ENCODE measurements at regions not wholly inside any gene's neighbourhood (a gene's known extent, or its start where the extent isn't known, plus 50 kb on each side); places are given as distances from the start of the nearest gene placed in this dataset.

DNA sequence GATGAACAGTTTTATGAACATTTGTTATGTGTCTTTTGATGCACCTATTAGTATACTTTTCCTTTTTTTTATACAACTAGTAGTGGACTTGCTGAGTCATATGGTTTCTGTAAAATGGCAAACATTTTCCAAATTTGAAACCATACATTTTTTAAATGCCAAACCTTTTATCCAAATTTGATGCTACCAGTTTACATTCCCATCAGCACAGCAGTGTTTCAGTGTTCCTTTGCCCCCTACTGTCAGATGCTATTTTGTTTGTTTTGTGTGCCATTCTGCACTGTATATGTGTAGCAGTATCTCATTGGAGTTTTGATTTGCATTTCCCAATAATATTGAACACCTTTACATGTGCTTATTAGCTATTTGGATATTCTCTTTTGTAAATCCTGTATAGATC, 219.4 kb downstream of the TANC2 start:
- Histone ChIP-seq H3K36me3 (ENCODE audit: control insufficient read depth, insufficient read depth, low read length) (no peaks in the 10 kb centered on the region), H3K27me3 (ENCODE audit: control insufficient read depth, insufficient read depth, low read length) (no peaks in the 10 kb centered on the region), H3K4me3 (ENCODE audit: low read depth, low read length) (no peak overlapping the region)
- TF ChIP-seq, protein P1, sequence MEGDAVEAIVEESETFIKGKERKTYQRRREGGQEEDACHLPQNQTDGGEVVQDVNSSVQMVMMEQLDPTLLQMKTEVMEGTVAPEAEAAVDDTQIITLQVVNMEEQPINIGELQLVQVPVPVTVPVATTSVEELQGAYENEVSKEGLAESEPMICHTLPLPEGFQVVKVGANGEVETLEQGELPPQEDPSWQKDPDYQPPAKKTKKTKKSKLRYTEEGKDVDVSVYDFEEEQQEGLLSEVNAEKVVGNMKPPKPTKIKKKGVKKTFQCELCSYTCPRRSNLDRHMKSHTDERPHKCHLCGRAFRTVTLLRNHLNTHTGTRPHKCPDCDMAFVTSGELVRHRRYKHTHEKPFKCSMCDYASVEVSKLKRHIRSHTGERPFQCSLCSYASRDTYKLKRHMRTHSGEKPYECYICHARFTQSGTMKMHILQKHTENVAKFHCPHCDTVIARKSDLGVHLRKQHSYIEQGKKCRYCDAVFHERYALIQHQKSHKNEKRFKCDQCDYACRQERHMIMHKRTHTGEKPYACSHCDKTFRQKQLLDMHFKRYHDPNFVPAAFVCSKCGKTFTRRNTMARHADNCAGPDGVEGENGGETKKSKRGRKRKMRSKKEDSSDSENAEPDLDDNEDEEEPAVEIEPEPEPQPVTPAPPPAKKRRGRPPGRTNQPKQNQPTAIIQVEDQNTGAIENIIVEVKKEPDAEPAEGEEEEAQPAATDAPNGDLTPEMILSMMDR (IDR thresholded peaks at IDR 0.05; ENCODE audit: insufficient read depth, low read depth, low read length): no peak
- POLR2A ChIA-PET: no interaction called here
- no peak for DNase-seq (ENCODE audit: low read depth)
- CTCF ChIA-PET: interaction anchor here (0.6 to 1.4 kb wide), 2 partner anchors 14 to 103 kb away, joined by 3 to 4 read pairs; no protein-coding TSS in a partner anchor

DNA sequence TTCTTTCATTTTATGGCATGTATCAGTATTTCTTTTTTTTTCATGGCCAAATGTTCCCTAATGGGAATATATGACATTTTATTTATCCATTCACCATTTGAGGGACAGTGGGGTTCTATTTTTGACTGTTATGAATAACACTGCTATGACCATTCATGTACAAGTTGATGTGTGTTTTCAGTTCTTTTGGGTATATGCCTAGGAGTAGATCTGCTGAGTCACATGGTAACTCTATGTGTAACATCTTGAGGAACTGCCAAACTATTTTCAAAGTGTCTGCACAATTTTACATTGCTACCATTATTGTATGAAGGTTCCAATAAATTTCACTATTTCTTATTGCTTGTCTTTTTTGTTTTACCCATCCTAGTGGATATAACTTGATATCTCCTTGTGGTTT, 223.0 kb downstream of the TANC2 start:
- DNase-seq (ENCODE audit: low read depth): no peak
- TF ChIP-seq, protein P1 (IDR thresholded peaks at IDR 0.05; ENCODE audit: insufficient read depth, low read depth, low read length): no peak
- Histone ChIP-seq H3K4me3 (ENCODE audit: low read depth, low read length) (no peak overlapping the region), H3K27me3 (ENCODE audit: control insufficient read depth, insufficient read depth, low read length) (no peaks in the 10 kb centered on the region), H3K36me3 (ENCODE audit: control insufficient read depth, insufficient read depth, low read length) (no peaks in the 10 kb centered on the region)
- POLR2A ChIA-PET: no interaction called here
- CTCF ChIA-PET: no interaction called here

DNA sequence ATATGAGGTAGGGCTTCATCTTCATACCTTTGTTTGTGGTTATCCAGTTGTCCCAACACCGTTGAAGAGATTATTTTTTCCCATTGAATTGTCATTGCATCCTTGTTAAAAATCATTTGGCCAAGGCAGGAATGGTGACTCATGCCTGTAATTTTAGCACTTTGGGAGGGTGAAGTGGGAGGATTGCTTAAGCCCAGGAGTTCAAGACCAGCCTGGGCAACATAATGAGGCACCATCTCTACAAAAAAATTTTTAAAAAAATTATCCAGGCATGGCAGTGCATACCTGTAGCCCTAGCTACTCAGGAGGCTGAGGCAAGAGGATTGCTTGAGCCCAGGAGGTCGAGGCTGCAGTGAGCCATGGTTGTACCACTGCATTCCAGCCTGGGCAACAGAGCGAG, 223.9 kb downstream of the TANC2 start:
- no peak for DNase-seq (ENCODE audit: low read depth)

DNA sequence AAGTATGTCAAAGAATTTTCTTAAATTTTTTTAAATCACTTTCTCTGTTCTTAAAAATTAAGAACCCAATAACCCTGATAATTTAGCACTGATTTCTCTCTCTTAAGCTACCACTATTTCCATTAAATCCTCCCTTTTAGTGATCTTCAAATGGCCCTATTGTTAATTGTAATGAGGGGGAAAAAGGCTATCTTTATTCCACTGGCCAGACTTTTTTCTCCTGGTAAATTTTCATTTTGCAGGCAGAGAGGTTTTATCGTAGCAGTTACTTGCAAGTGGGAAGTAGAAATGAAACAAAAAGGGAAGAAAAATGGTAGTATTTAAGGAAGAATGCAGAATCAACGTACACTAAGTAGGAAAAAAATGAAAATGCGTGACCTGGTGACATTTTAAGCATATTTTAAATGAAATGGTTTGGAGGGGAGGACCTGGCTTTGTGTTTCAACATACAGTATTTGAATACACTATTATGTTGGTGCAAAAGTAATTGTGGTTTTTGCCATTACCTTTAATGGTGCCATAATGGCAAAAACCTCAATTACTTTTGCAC, 224.9 kb downstream of the TANC2 start:
- TF ChIP-seq, protein P1 (IDR thresholded peaks at IDR 0.05; ENCODE audit: insufficient read depth, low read depth, low read length): no peak
- CTCF ChIA-PET: no interaction called here
- POLR2A ChIA-PET: no interaction called here

More for the DNA sequence above, 223.9 kb downstream of the TANC2 start:
- TF ChIP-seq, protein P1 (IDR thresholded peaks at IDR 0.05; ENCODE audit: insufficient read depth, low read depth, low read length): no peak
- ChIA-PET CTCF (no interaction called here), POLR2A (no interaction called here)
- no peaks in the 10 kb centered on the region for H3K36me3 ChIP-seq (ENCODE audit: control insufficient read depth, insufficient read depth, low read length)
- H3K27me3 ChIP-seq (ENCODE audit: control insufficient read depth, insufficient read depth, low read length): no peaks in the 10 kb centered on the region
- H3K4me3 ChIP-seq (ENCODE audit: low read depth, low read length): no peak overlapping the region

DNA sequence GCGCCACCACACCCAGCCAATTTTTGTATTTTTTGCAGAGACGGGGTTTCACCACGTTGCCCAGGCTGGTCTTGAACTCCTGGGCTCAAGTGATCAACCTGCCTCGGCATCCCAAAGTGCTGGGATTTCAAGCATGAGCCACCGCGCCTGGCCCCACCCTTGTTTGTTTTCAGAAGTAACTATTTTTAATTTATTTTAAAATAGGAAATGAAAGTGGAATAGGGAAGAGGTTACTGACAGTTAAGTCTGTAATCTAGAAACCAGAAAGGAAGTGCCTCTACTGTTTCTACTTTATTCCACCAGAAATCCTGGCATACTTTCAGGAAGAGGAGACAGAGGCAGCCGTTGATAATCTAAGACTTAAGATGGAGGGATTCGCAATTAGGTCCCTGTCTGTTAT, 225.6 kb downstream of the TANC2 start:
- CTCF ChIA-PET: no interaction called here
- peaks cover 2% of the 10 kb centered on the region for H3K36me3 ChIP-seq (ENCODE audit: control insufficient read depth, insufficient read depth, low read length)
- no peaks in the 10 kb centered on the region for H3K27me3 ChIP-seq (ENCODE audit: control insufficient read depth, insufficient read depth, low read length)
- no peak for DNase-seq (ENCODE audit: low read depth)
- POLR2A ChIA-PET: no interaction called here
- no peak overlapping the region for H3K4me3 ChIP-seq (ENCODE audit: low read depth, low read length)
- TF ChIP-seq, protein P1 (IDR thresholded peaks at IDR 0.05; ENCODE audit: insufficient read depth, low read depth, low read length): no peak

More for the DNA sequence above, 224.9 kb downstream of the TANC2 start:
- DNase-seq (ENCODE audit: low read depth): no peak
- no peak overlapping the region for H3K4me3 ChIP-seq (ENCODE audit: low read depth, low read length)
- peaks cover 2% of the 10 kb centered on the region for H3K36me3 ChIP-seq (ENCODE audit: control insufficient read depth, insufficient read depth, low read length)
- H3K27me3 ChIP-seq (ENCODE audit: control insufficient read depth, insufficient read depth, low read length): no peaks in the 10 kb centered on the region

Measured in BJ (cell line).